ENCODE measurements at regions not wholly inside any gene's neighbourhood (a gene's known extent, or its start where the extent isn't known, plus 50 kb on each side); places are given as distances from the start of the nearest gene placed in this dataset.
A peak's percentile ranks its signal among the peaks of the same experiment; 100 is the strongest.
"Not testable (repeated sequence)": the region's sequence is repeated elsewhere in the genome, so short reads cannot be mapped to it uniquely, and the experiment has no call there.

GRCh38 chr12:73841963-73842362, 695.7 kb upstream of the ATXN7L3B start:
- Mint-ChIP-seq H3K4me1 (ENCODE audit: low read depth) (no peaks in the 10 kb centered on the region), H3K36me3 (ENCODE audit: low read depth) (no peaks in the 10 kb centered on the region), H3K27ac (ENCODE audit: unreplicated experiment) (no peak overlapping the region), H3K4me3 (ENCODE audit: unreplicated experiment) (no peak overlapping the region), H3K27me3 (ENCODE audit: low read depth) (peaks cover 2% of the 10 kb centered on the region), H3K9me3 (ENCODE audit: low read depth) (no peaks in the 10 kb centered on the region)
- no peak for TF ChIP-seq CTCF (IDR thresholded peaks at IDR 0.05)
- no peak for DNase-seq (ENCODE audit: low spot score)

- TF ChIP-seq CTCF (IDR thresholded peaks at IDR 0.05): no peak
- H3K36me3 Mint-ChIP-seq (ENCODE audit: low read depth): no peaks in the 10 kb centered on the region
- H3K4me3 Mint-ChIP-seq (ENCODE audit: unreplicated experiment): no peak overlapping the region
- H3K27me3 Mint-ChIP-seq (ENCODE audit: low read depth): no peaks in the 10 kb centered on the region
- H3K27ac Mint-ChIP-seq (ENCODE audit: unreplicated experiment): no peak overlapping the region
- no peak for DNase-seq (ENCODE audit: low spot score)
- H3K9me3 Mint-ChIP-seq (ENCODE audit: low read depth): peaks cover 5% of the 10 kb centered on the region
- H3K4me1 Mint-ChIP-seq (ENCODE audit: low read depth): peaks cover 3% of the 10 kb centered on the region
Observed at GRCh38 chr12:73863546-73863945, 674.1 kb upstream of the ATXN7L3B start.

GRCh38 chr12:73867147-73867546, 670.5 kb upstream of the ATXN7L3B start:
- TF ChIP-seq CTCF (IDR thresholded peaks at IDR 0.05): no peak
- no peak overlapping the region for H3K27ac Mint-ChIP-seq (ENCODE audit: unreplicated experiment)

GRCh38 chr12:73877291-73877690, 660.3 kb upstream of the ATXN7L3B start:
- H3K4me3 Mint-ChIP-seq (ENCODE audit: unreplicated experiment); DNase-seq (ENCODE audit: low spot score); H3K4me1 Mint-ChIP-seq (ENCODE audit: low read depth); H3K9me3 Mint-ChIP-seq (ENCODE audit: low read depth); H3K36me3 Mint-ChIP-seq (ENCODE audit: low read depth); H3K27me3 Mint-ChIP-seq (ENCODE audit: low read depth): not testable (repeated sequence)
- H3K27ac Mint-ChIP-seq (ENCODE audit: unreplicated experiment): peak overlapping the region; percentile 71

More at GRCh38 chr12:73867147-73867546, 670.5 kb upstream of the ATXN7L3B start:
- Mint-ChIP-seq H3K36me3 (ENCODE audit: low read depth) (no peaks in the 10 kb centered on the region), H3K27me3 (ENCODE audit: low read depth) (no peaks in the 10 kb centered on the region), H3K4me3 (ENCODE audit: unreplicated experiment) (no peak overlapping the region), H3K9me3 (ENCODE audit: low read depth) (no peaks in the 10 kb centered on the region), H3K4me1 (ENCODE audit: low read depth) (peaks cover 3% of the 10 kb centered on the region)
- DNase-seq (ENCODE audit: low spot score): no peak

- H3K4me3 Mint-ChIP-seq (ENCODE audit: unreplicated experiment): no peak overlapping the region
- peaks cover 21% of the 10 kb centered on the region for H3K4me1 Mint-ChIP-seq (ENCODE audit: low read depth)
- H3K36me3 Mint-ChIP-seq (ENCODE audit: low read depth): no peaks in the 10 kb centered on the region
- H3K9me3 Mint-ChIP-seq (ENCODE audit: low read depth): no peaks in the 10 kb centered on the region
- no peaks in the 10 kb centered on the region for H3K27me3 Mint-ChIP-seq (ENCODE audit: low read depth)
- H3K27ac Mint-ChIP-seq (ENCODE audit: unreplicated experiment): peak overlapping the region; percentile 81
- no peak for TF ChIP-seq CTCF (IDR thresholded peaks at IDR 0.05)
- DNase-seq (ENCODE audit: low spot score): no peak
Observed at GRCh38 chr12:73892201-73892600, 645.4 kb upstream of the ATXN7L3B start.

- H3K4me3 Mint-ChIP-seq (ENCODE audit: unreplicated experiment): no peak overlapping the region
- no peaks in the 10 kb centered on the region for H3K27me3 Mint-ChIP-seq (ENCODE audit: low read depth)
- DNase-seq (ENCODE audit: low spot score): no peak
- no peaks in the 10 kb centered on the region for H3K36me3 Mint-ChIP-seq (ENCODE audit: low read depth)
- H3K27ac Mint-ChIP-seq (ENCODE audit: unreplicated experiment): no peak overlapping the region
- no peak for TF ChIP-seq CTCF (IDR thresholded peaks at IDR 0.05)
- H3K4me1 Mint-ChIP-seq (ENCODE audit: low read depth): no peaks in the 10 kb centered on the region
- no peaks in the 10 kb centered on the region for H3K9me3 Mint-ChIP-seq (ENCODE audit: low read depth)
Observed at GRCh38 chr12:73898645-73899044, 639.0 kb upstream of the ATXN7L3B start.

All from chondrocyte (in vitro differentiated cells).